Stomach (tissue), 8 donors: ENCODE measurements at regions not wholly inside any gene's neighbourhood (a gene's known extent, or its start where the extent isn't known, plus 50 kb on each side); places are given as distances from the start of the nearest gene placed in this dataset.

ENCODE experiments used
- DNase-seq, 2 donors: peaks; one replicate each; pipeline versions ENCODE4 v3.0.0 to v3.0.0-alpha.2; 2013 to 2019
- H3K27ac ChIP-seq, 5 donors: fragments of 200-600 bp in 4 of 5; sonication (generic) in 4 of 5; one replicate each; pipeline ENCODE4 v1.5.1; 2013 to 2019; ENCODE audit warnings: mild to moderate bottlenecking in 1 of 5, moderate library complexity in 1 of 5
- H3K27me3 ChIP-seq, 3 donors: fragments of 200-600 bp; sonication (generic); one replicate each; pipeline ENCODE4 v1.5.1; 2017 to 2019; ENCODE audit warnings: mixed run types in 1 of 3
- H3K36me3 ChIP-seq, 4 donors: fragments of 200-600 bp; sonication (generic); 1 replicate in 3 of 4; 2 replicates in 1 of 4; pipeline ENCODE4 v1.5.1; 2016 to 2019
- H3K4me1 ChIP-seq, 4 donors: fragments of 200-600 bp; sonication (generic); one replicate each; pipeline ENCODE4 v1.5.1; 2016 to 2019
- H3K4me3 ChIP-seq, 4 donors: fragments of 200-600 bp; sonication (generic) in 3 of 4; one replicate each; pipeline ENCODE4 v1.5.1; 2016 to 2019; ENCODE audit warnings: mild to moderate bottlenecking in 1 of 4
- H3K9me3 ChIP-seq, 4 donors: fragments of 200-600 bp; sonication (generic); one replicate each; pipeline ENCODE4 v1.5.1; 2016 to 2019
- CTCF ChIP-seq, 7 experiments: fragments of 450-650 bp in 4 of 7; fragments of 200-600 bp in 3 of 7; sonication (generic) in 3 of 7; IDR thresholded peaks; one replicate each; pipeline ENCODE4 v1.5.1; 2016 to 2019; ENCODE audit warnings: antibody characterized with exemption in 7 of 7, control low read depth in 2 of 7, mild to moderate bottlenecking in 1 of 7
- EP300 ChIP-seq: sonication (generic); formaldehyde crosslinking; IDR thresholded peaks from one replicate; pipeline ENCODE4 v1.6.1; 2017; ENCODE audit warnings: antibody characterized with exemption
- POLR2A ChIP-seq, 4 donors: fragments of 450-650 bp; IDR thresholded peaks; one replicate each; pipeline ENCODE4 v1.6.1; 2016; ENCODE audit warnings: antibody characterized with exemption in 4 of 4, control low read depth in 2 of 4, mild to moderate bottlenecking in 1 of 4, moderate library complexity in 1 of 4
- POLR2AphosphoS5 ChIP-seq, 3 donors: sonication (generic); formaldehyde crosslinking; IDR thresholded peaks; one replicate each; pipeline ENCODE4 v1.6.1; 2016; ENCODE audit warnings: antibody characterized with exemption in 3 of 3
- WGBS, 5 donors: extraction: QIAGEN DNeasy Blood & Tissue Kit in 3 of 5; methylation state at CpG; one replicate each; pipeline versions ENCODE4 v1.1.5 to v1.1.7; 2013 to 2018; 5-methylcytosine and 5-hydroxymethylcytosine counted together
- intact Hi-C: fragments of 100-400 bp; cut with DNase I; formaldehyde crosslinking; loops from one replicate; pipeline ENCODE4 v1.15.1; 2023; ENCODE audit warnings: low total_unique reads
- donor health status: healthy with polysubstance abuse.
- donor health status: Bipolar disorder and iron deficiency.
- donor health status: healthy.

GRCh38 chr2:116413659-116414058 is 1400.8 kb upstream of the DDX18 start:
- no peak for TF ChIP-seq CTCF (IDR thresholded peaks at IDR 0.05)
- TF ChIP-seq POLR2AphosphoS5 (IDR thresholded peaks at IDR 0.05): no peak
- TF ChIP-seq POLR2A (IDR thresholded peaks at IDR 0.05): no peak
- TF ChIP-seq EP300: no peak

GRCh38 chr2:116416731-116417377 is 1397.6 kb upstream of the DDX18 start:
- no peak overlapping the region for H3K4me3 ChIP-seq
- WGBS, 5 donors: 53 to 70% (median 62%) methylated on average over 3 of the region's 3 CpGs
- H3K9me3 ChIP-seq: peaks cover 0 to 33% (median 16%) of the 10 kb centered on the region in 4 donors
- TF ChIP-seq EP300: no peak
- TF ChIP-seq POLR2A (IDR thresholded peaks at IDR 0.05): no peak
- H3K27me3 ChIP-seq: no peaks in the 10 kb centered on the region
- no peak overlapping the region for H3K27ac ChIP-seq
- H3K4me1 ChIP-seq: no peaks in the 10 kb centered on the region
- no peaks in the 10 kb centered on the region for H3K36me3 ChIP-seq
- DNase-seq: no peak
- intact Hi-C loops: no loop called here

More at GRCh38 chr2:116413659-116414058, 1400.8 kb upstream of the DDX18 start:
- no peak for DNase-seq
- Histone ChIP-seq H3K27ac (no peak overlapping the region), H3K4me3 (no peak overlapping the region), H3K4me1 (no peaks in the 10 kb centered on the region), H3K9me3 (peaks cover 0 to 35% (median 14%) of the 10 kb centered on the region in 4 donors), H3K36me3 (no peaks in the 10 kb centered on the region), H3K27me3 (no peaks in the 10 kb centered on the region)
- intact Hi-C loops: no loop called here
- 73 to 84% (median 76%) methylated on average over 4 to 5 of the region's 5 CpGs for WGBS, 5 donors

GRCh38 chr2:116435648-116436047 is 1378.8 kb upstream of the DDX18 start:
- H3K27ac ChIP-seq: no peak overlapping the region
- TF ChIP-seq POLR2AphosphoS5 (IDR thresholded peaks at IDR 0.05) (no peak), CTCF (IDR thresholded peaks at IDR 0.05) (no peak), EP300 (no peak), POLR2A (IDR thresholded peaks at IDR 0.05) (no peak)
- DNase-seq: no peak
- peaks cover 0 to 19% (median 15%) of the 10 kb centered on the region in 4 donors for H3K9me3 ChIP-seq
- WGBS, 5 donors: 44 to 72% (median 55%) methylated on average over 4 of the region's 4 CpGs
- intact Hi-C loops: no loop called here
- no peaks in the 10 kb centered on the region for H3K27me3 ChIP-seq
- no peaks in the 10 kb centered on the region for H3K4me1 ChIP-seq
- no peak overlapping the region for H3K4me3 ChIP-seq
- H3K36me3 ChIP-seq: no peaks in the 10 kb centered on the region

- no peaks in the 10 kb centered on the region for H3K27me3 ChIP-seq
- TF ChIP-seq CTCF (IDR thresholded peaks at IDR 0.05) (no peak), POLR2A (IDR thresholded peaks at IDR 0.05) (no peak), POLR2AphosphoS5 (IDR thresholded peaks at IDR 0.05) (no peak), EP300 (no peak)
- H3K4me1 ChIP-seq: no peaks in the 10 kb centered on the region
- H3K9me3 ChIP-seq: peaks cover 0 to 30% (median 16%) of the 10 kb centered on the region in 4 donors
- no peak for DNase-seq
- H3K27ac ChIP-seq: no peak overlapping the region
- 46 to 68% (median 57%) methylated on average over 5 of the region's 5 CpGs for WGBS, 5 donors
- H3K36me3 ChIP-seq: no peaks in the 10 kb centered on the region
- no peak overlapping the region for H3K4me3 ChIP-seq
- intact Hi-C loops: no loop called here
Observed at GRCh38 chr2:116440104-116440653, 1374.3 kb upstream of the DDX18 start.

GRCh38 chr2:116442418-116442817 is 1372.1 kb upstream of the DDX18 start:
- no peaks in the 10 kb centered on the region for H3K4me1 ChIP-seq
- DNase-seq: no peak
- TF ChIP-seq EP300: no peak
- TF ChIP-seq CTCF (IDR thresholded peaks at IDR 0.05): no peak
- no peak for TF ChIP-seq POLR2AphosphoS5 (IDR thresholded peaks at IDR 0.05)
- no peak for TF ChIP-seq POLR2A (IDR thresholded peaks at IDR 0.05)
- H3K4me3 ChIP-seq: no peak overlapping the region
- H3K27ac ChIP-seq: no peak overlapping the region
- 56 to 81% (median 66%) methylated on average over 3 of the region's 3 CpGs for WGBS, 5 donors
- peaks cover 0 to 36% (median 19%) of the 10 kb centered on the region in 4 donors for H3K9me3 ChIP-seq
- intact Hi-C loops: no loop called here
- H3K27me3 ChIP-seq: no peaks in the 10 kb centered on the region
- no peaks in the 10 kb centered on the region for H3K36me3 ChIP-seq
